ENCODE measurements at regions not wholly inside any gene's neighbourhood (a gene's known extent, or its start where the extent isn't known, plus 50 kb on each side); places are given as distances from the start of the nearest gene placed in this dataset.

- no peak for DNase-seq (ENCODE audit: low read depth)
- TF ChIP-seq, protein P1, sequence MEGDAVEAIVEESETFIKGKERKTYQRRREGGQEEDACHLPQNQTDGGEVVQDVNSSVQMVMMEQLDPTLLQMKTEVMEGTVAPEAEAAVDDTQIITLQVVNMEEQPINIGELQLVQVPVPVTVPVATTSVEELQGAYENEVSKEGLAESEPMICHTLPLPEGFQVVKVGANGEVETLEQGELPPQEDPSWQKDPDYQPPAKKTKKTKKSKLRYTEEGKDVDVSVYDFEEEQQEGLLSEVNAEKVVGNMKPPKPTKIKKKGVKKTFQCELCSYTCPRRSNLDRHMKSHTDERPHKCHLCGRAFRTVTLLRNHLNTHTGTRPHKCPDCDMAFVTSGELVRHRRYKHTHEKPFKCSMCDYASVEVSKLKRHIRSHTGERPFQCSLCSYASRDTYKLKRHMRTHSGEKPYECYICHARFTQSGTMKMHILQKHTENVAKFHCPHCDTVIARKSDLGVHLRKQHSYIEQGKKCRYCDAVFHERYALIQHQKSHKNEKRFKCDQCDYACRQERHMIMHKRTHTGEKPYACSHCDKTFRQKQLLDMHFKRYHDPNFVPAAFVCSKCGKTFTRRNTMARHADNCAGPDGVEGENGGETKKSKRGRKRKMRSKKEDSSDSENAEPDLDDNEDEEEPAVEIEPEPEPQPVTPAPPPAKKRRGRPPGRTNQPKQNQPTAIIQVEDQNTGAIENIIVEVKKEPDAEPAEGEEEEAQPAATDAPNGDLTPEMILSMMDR (IDR thresholded peaks at IDR 0.05; ENCODE audit: insufficient read depth, low read length), result no peak
- no peak overlapping the region for H3K4me3 ChIP-seq (ENCODE audit: low read depth, low read length)
Observed at GRCh38 chr17:53033297-53033696, 789.4 kb upstream of the KIF2B start.

GRCh38 chr17:53032861-53033271 is 789.9 kb upstream of the KIF2B start:
- no peak for DNase-seq (ENCODE audit: low read depth)
- no peak overlapping the region for H3K4me3 ChIP-seq (ENCODE audit: low read depth, low read length)
- TF ChIP-seq, protein P1 (IDR thresholded peaks at IDR 0.05; ENCODE audit: insufficient read depth, low read length), result no peak

GRCh38 chr17:53017227-53017626 is 805.5 kb upstream of the KIF2B start:
- DNase-seq (ENCODE audit: low read depth), result no peak
- TF ChIP-seq, protein P1 (IDR thresholded peaks at IDR 0.05; ENCODE audit: insufficient read depth, low read length), result no peak
- no peak overlapping the region for H3K4me3 ChIP-seq (ENCODE audit: low read depth, low read length)

GRCh38 chr17:53016085-53016484 is 806.6 kb upstream of the KIF2B start:
- DNase-seq (ENCODE audit: low read depth), result no peak
- H3K4me3 ChIP-seq (ENCODE audit: low read depth, low read length), result no peak overlapping the region
- TF ChIP-seq, protein P1 (IDR thresholded peaks at IDR 0.05; ENCODE audit: insufficient read depth, low read length), result no peak

GRCh38 chr17:53012364-53012763 is 810.4 kb upstream of the KIF2B start:
- TF ChIP-seq, protein P1 (IDR thresholded peaks at IDR 0.05; ENCODE audit: insufficient read depth, low read length), result no peak
- no peak overlapping the region for H3K4me3 ChIP-seq (ENCODE audit: low read depth, low read length)
- DNase-seq (ENCODE audit: low read depth), result no peak

GRCh38 chr17:53006006-53006405 is 816.7 kb upstream of the KIF2B start:
- TF ChIP-seq, protein P1 (IDR thresholded peaks at IDR 0.05; ENCODE audit: insufficient read depth, low read length), result no peak
- no peak overlapping the region for H3K4me3 ChIP-seq (ENCODE audit: low read depth, low read length)
- no peak for DNase-seq (ENCODE audit: low read depth)

DNA sequence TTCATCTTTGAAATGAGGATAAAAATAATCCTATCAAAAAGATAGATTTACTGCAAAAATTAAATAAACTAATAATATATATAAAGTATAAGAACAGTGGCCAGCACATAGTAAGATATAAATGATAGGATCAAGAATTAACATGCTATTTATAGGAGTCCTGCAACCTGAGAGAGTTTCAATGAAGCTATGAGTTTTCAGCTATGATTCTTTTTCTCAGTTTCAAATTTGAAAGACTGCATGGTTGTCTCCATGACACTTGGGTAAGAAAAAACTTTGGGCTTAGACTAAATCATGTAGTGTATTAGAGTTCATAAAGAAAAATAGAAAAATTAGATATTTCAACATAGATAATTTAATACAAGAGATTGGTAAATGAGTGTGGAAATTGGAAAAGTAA is 817.8 kb upstream of the KIF2B start:
- no peak overlapping the region for H3K4me3 ChIP-seq (ENCODE audit: low read depth, low read length)
- no peak for DNase-seq (ENCODE audit: low read depth)
- TF ChIP-seq, protein P1 (IDR thresholded peaks at IDR 0.05; ENCODE audit: insufficient read depth, low read length), result no peak
